ENCODE measurements at regions not wholly inside any gene's neighbourhood (a gene's known extent, or its start where the extent isn't known, plus 50 kb on each side); places are given as distances from the start of the nearest gene placed in this dataset.

DNA sequence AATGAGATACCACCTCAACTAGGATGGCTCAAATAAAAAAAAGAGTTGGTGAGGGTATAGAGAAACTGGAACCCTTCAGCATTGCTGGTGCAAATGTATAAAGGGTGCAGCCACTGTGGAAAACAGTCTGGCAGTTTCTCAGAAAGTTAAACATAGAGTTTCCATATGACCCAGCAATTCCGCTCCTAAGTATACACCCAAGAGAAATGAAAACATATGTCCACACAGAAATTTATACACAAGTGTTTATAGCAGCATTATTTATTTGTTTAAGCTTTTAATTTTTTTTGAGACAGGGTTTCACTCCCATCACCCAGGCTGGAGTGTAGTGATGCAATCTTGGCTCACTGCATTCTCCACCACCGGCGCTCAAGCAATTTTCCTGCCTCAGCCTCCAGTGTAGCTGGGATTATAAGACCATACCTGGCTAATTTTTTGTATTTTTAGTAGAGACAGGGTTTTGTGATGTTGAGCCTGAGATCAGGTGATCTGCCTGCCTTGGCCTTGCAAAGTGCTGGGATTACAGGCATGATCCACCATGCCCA lies 118.2 kb upstream of the KIF5B start:
- H3K27ac ChIP-seq, result no peak overlapping the region
- no peak for DNase-seq (ENCODE audit: low read depth, low spot score)

DNA sequence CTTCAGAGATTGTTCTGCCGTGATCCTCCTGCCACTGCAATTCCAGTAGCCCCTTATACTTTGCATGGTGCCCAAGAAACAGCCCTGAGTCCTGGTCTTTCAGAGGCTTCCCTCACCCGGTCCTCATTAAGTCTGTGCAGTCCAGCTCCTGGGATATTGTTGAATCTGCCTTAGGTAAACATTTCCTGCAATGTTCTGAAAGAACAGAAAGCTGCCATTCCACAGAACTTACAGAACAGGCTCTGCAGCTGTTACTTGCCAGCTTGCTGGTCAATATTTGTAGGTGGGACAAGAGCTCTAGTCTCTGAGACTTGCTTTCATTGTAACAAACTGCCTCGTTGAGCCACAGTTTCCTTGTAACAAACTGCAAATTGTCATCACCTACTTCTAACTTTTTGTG lies 115.0 kb upstream of the KIF5B start:
- H3K27ac ChIP-seq, result peak overlapping the region; percentile 26
- peak; percentile 46 for DNase-seq (ENCODE audit: low read depth, low spot score)

DNA sequence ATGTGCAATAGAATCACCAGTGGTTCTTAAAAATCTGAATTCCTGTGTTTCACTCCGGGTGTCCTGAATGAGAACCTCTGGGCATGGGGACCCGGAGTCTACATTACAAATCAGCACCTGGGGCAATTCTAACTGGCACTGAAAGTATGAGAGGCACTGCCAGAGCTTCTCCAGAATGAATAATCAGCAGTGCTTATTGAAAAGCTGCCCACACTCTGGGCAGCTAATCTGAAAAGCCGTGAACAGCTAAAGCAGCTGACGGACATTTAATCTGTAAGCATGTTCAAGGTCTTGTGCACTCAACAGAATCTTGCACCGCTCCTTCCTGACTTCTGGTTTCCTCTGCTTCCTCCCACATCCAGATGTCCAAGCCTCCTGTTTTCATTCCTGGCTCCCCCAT lies 113.3 kb upstream of the KIF5B start:
- H3K27ac ChIP-seq, result no peak overlapping the region
- DNase-seq (ENCODE audit: low read depth, low spot score), result no peak

DNA sequence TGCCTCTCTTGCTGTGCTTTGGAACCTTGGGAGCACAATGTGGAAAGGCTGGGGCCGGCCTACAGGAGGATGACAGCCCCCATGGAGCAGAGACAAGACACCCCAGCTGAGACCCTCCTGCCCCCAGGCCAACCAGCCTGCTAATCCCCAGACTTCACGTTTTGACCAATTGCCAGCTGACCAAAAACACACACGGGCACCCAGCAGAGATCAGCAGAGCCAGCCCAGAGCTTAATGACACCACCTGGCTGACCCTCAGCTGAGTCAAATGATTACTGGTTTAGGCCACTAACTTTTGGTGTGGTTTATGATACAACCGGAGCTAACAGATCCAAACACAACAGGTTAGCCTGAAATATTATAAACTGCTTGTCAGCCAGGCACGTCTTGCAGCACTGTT lies 111.2 kb upstream of the KIF5B start:
- no peak for DNase-seq (ENCODE audit: low read depth, low spot score)
- no peak overlapping the region for H3K27ac ChIP-seq

DNA sequence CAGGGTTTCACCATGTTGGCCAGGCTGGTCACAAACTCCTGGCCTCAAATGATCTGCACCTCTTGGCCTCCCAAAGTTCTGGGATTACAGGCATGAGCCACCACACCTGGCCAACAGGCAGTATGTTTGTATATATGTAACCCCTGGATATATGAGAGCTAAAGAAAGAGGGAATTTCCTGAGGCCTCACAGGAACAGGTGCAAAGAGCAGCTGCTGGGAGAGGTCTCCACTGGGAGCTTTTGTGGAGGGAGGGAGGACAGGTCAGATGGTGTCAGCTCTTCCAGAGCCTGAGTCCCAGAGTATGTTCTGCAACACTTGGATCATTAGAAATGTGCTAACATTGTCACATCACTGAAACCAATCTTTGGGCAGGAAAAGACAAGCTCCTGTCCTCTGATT lies 110.1 kb upstream of the KIF5B start:
- H3K27ac ChIP-seq, result no peak overlapping the region

DNA sequence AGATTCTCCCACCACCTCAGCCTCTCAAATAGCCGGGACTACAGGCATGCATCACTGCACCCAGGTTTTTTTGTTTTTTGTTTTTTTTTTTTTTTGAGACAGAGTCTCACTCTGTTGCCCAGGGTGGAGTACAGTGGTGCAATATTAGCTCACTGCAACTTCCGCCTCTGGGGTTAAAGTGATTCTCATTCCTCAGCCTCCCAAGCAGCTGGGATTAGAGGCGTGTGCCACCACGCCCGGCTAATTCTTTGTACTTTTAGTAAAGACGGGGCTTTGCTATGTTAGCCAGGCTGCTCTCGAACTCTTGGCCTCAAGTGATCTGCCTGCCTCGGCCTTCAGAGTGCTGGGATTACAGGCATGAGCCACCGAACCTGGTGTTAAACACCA lies 107.5 kb upstream of the KIF5B start:
- DNase-seq (ENCODE audit: low read depth, low spot score), result no peak
- H3K27ac ChIP-seq, result no peak overlapping the region

More for the DNA sequence above, 110.1 kb upstream of the KIF5B start:
- DNase-seq (ENCODE audit: low read depth, low spot score), result no peak

DNA sequence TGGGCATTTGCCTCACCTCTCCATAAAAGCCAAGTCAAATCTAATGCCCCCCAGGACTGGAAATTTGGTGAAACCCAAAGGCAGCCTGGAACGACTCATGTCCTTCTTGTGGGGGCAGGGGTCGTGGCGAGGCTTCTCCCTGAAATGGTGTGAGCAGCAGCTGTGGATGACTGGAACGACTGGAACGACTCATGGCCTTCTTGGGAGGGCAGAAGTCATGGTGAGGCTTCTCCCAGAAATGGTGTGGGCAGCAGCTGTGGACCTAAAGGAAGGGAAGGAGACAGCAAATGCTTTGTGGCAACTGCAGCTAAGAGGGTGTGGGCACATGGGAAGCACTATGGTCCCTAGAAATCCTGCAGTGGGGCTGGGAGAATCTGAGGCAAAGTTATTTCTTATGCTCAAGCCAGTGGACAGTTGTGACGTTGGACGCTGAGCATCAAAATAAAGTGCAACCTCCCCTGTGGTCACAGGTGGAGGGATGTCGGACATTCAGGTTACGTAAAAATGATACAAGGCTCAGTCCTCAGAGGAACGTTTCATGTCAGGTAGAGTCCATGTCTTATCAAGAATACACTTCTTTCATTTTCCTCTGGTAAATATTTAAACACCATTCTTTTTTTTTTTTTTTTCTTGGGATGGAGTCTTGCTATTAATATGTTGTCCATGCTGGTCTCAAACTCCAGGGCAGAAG lies 107.0 kb upstream of the KIF5B start:
- H3K27ac ChIP-seq, result no peak overlapping the region
- DNase-seq (ENCODE audit: low read depth, low spot score), result no peak

DNA sequence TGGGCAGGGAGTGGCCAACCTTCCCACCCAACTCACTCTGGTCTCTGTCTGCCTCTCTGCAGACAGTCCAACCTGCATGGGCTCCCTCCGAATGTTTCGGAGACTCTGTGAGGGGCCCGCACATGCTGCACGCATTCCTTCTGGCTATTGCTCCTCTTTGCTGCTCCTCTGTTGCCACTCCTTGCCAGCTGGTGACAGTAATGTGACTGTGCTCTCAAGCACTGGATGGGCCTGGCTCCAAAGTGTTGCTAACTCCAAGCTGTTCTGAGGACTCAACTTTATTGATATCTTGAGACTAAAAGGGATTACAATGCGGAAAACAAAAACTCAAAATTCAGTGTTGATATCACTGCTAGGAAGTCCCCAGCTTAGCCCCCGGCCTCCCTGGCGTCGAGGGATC lies 105.4 kb upstream of the KIF5B start:
- H3K27ac ChIP-seq, result no peak overlapping the region
- no peak for DNase-seq (ENCODE audit: low read depth, low spot score)

DNA sequence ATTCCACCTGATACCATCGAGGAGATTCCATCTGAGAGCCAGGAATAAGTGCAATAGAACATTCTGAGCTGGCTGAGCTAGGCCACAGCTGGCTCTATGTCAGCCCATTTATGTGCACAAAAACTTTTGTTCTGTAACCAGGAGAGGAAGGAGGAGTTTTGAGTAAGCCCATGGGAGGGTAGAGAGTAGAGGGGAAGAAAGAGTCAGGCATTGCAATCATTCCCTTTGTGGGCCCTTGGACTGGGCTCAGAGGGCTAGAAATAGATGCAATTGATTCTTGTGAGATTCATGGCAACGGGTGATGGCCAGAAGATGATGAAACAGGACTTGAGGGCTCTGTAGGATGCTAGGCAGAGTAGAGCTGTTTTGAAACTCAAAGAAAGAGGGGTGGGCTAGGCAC lies 104.6 kb upstream of the KIF5B start:
- H3K27ac ChIP-seq, result no peak overlapping the region
- DNase-seq (ENCODE audit: low read depth, low spot score), result no peak

DNA sequence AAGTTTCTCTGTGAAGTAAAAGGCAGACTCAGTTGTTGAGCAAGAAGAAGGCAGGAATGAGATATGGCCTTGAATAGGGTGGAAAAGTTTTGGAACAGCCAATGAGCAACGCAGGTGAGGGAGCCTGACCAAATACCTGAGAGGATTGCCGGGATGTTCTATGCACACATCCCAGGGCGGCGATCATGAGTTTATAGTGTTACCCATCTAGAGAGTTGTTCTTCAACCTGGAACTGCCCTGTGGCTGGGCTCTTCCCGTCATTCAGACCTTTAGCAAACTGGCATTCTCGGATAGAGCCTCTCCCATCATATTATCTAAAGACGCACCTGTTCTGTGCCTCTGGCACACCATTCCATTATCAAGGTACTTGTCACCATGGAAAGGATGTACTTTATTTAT lies 103.0 kb upstream of the KIF5B start:
- no peak overlapping the region for H3K27ac ChIP-seq
- no peak for DNase-seq (ENCODE audit: low read depth, low spot score)

DNA sequence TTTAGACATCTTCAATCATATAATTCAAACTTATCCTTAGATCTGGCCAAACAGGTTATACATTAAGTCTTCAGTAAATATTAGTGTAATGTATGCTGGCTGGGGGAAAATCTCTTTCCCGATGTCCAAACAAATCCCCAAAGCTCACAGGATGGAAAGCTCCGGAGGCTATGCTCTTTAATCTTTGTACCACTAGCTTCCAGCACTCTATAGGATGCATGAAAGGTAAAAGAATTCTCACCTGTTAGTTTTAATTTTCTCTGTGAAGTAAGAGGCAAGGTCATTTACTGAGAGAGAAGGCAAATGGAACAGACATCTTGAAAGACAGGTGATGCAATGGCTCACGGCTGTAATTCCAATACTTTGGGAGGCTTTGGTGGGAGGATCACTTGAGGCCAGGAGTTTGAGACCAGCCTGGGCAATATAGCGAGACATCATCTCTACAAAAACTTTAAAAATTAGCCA lies 99.8 kb upstream of the KIF5B start:
- no peak for DNase-seq (ENCODE audit: low read depth, low spot score)
- H3K27ac ChIP-seq, result peak overlapping the region; percentile 77

DNA sequence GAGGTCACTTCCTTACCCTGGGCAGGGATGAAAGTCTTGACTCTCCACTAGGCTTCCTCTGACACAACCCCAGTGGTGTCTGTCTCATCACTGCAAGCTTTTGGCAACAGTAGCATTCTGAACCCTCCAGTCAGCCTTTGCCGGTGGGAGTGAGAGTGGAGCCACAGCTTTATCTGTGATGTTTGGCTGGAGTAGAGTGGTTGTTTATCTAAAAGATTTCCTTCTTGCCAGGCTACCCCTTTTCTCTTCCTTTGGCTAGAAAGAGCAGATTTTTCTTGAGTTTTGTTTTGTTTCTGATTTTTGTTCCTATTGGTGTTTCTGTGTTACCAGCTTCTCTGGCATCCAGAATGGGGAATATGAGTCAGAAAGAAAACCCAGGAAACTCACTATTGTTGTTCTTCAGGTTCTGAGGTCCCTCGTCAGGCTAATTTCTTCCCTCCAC lies 98.9 kb upstream of the KIF5B start:
- peak overlapping the region; percentile 77 for H3K27ac ChIP-seq
- no peak for DNase-seq (ENCODE audit: low read depth, low spot score)

DNA sequence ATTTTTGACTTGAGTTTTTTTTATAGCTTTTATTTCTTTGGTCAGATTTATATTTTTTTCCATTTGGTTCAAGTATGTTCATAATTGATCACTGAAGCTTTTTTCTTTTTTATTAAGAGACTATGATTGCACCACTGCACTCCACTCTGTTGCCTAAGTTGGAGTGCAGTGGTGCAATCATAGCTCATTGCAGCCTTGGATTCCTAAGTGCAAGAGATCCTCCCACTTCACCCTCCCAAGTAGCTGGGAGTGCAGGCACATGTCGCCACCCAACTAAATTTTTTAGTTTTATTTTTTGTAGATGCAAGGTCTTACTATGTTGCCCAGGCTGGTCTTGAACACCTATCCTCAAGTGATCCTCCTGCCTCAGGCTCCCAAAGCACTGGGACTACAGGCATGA lies 97.7 kb upstream of the KIF5B start:
- no peak overlapping the region for H3K27ac ChIP-seq
- DNase-seq (ENCODE audit: low read depth, low spot score), result no peak

DNA sequence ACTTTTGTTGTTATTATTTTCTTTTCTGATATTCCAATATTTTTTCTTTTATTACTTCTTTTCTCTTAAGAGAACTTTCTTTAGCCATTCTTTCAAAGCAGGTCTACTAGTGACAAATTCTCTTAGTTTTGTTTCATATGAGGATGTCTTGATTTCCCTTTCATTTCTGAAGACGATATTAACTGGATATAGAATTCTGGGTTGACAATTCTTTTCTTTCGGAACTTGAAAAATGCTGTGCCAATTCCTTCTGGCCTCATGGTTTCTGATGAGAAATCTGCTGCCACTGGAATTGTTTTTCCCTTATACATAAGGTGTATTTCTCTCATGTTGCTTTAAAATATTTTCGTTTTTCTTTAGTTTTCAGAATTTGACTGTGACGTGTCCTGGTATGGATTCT lies 97.0 kb upstream of the KIF5B start:
- no peak overlapping the region for H3K27ac ChIP-seq
- no peak for DNase-seq (ENCODE audit: low read depth, low spot score)

DNA sequence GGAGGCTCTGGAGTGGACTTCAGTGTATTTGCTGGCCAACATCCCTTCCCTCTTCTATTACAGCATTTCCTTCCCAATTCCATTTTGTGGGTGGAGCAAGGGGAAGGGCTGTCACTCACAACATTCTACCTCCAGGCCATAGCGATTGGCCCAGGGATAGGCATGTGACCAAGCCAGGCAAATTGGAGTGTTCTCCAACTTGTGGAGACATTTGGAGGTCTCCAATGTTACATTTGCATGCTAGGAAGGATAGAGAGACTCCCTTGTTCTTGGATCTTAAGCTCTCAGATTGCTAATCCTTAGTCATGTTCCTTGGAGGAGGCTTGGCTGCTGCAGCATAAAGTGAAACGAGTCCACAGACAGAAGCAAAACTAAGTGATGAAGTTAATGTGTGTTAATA lies 95.6 kb upstream of the KIF5B start:
- no peak for DNase-seq (ENCODE audit: low read depth, low spot score)
- peak overlapping the region; percentile 8 for H3K27ac ChIP-seq

DNA sequence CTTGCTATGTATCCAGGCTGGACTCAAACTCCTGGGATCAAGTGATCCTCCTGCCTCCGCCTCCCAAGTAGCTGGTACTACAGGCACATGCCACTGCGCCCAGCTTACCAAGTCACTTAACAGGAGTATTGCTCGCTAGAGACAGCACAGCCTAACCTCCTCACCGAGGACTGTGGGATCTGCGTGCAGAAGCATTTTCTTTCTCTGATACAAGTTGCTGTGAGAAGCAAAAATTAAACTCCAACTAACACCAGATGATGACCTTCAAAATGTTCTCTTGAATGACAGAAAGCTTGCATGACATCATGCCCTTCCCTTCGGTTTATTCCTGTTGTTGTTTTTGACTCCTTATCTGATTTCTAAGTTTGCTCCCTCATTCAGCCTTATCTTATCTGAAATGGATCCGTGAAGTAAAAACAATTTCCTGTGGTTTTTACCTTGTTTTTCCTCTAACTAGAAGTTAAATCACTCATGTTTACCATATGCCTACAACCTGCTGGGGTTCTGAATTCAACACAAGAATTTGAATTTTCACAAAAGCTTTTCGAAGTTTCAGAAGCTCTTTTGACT lies 94.4 kb upstream of the KIF5B start:
- H3K27ac ChIP-seq, result peak overlapping the region; percentile 91
- no peak for DNase-seq (ENCODE audit: low read depth, low spot score)

DNA sequence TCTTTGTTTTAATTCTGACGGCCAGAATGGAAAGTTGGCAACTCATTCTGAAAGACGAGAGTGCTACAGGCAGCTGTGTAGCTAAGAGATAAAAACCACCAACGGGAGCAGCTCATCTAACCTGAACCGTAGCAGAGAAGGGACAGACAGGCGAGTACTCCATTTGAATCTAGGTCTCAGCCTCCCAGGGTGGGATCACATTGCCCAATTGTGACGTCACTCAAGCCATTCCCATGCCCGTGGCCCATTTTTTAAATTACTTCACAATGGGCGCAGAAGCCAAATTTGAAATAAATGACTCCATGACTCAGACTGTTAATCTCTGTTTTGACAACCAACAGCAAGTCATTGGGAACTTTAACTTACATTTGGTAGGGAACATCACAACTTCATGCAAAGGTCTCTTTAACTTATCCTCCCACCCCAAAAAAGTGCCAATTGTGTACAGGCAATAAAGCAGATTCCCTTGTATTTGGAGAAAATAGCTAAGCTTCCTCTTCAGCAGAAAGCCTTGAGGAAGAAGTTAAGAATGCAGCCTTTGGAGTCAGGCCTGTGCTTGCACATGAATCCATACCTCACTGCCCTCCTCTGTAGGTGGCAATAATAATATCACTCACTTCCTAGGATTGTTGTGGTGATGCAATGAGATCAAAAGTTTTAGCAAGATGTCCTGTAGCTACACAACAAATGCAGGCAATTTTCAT lies 93.2 kb upstream of the KIF5B start:
- peak overlapping the region; percentile 91 for H3K27ac ChIP-seq
- DNase-seq (ENCODE audit: low read depth, low spot score), result peak; percentile 73

DNA sequence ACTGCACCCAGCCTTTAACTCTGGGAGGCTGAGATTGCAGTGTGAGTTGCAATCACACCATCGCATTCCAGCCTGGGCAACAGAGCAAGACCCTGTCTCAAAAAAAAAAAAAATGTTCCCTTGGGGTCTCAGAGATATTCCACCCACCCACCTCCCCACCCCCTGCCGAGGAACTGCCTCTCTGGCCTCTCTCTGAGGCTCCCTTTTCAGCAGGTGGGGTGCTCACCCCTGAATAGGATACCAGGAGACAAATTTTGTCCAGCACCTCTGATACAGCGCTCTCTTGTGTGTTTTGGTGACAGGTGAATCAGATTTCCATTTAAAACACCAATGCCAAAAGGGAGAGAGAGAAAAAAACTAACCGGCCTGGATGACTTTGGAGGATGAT lies 92.6 kb upstream of the KIF5B start:
- peak overlapping the region; percentile 91 for H3K27ac ChIP-seq

DNA sequence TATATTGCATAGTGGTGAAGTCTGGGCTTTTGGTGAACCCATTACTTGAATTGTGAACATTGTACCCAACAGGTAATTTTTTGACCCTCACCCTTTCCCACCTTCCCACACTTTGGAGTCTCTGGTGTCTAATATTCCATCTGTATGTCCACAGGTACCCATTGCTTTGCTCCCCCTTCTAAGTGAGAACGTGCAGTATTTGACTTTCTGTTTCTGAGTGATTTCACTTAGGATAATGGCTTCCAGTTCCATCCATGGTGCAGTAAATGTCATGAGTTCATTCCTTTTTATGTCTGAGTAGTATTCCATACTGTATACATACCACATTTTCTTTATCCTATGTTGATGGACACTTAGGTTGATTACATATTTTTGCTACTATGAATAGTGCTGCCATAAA lies 91.5 kb upstream of the KIF5B start:
- H3K27ac ChIP-seq, result no peak overlapping the region
- no peak for DNase-seq (ENCODE audit: low read depth, low spot score)

More for the DNA sequence above, 92.6 kb upstream of the KIF5B start:
- DNase-seq (ENCODE audit: low read depth, low spot score), result no peak

DNA sequence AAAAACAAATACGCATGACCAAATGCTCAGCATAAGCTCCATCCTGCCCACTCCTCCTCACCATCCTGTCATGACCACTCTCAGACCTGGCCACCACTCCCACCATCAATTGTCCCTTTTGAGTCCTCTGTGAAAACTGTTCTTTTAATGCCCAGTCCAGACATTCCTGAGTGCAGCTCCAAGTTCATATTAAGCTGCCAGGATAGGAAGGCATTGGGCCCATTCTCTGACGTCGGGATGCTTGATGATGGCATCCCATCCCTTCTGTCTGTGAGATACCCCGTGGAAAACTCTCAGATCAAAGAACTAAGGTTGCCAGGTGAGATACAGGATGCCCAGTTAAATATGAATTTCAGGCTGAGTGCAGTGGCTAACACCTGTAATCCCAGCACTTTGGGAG lies 89.9 kb upstream of the KIF5B start:
- no peak overlapping the region for H3K27ac ChIP-seq
- no peak for DNase-seq (ENCODE audit: low read depth, low spot score)

Data from epithelial cell of prostate (primary cell).